Epidermal melanocyte (primary cell): ENCODE measurements at regions not wholly inside any gene's neighbourhood (a gene's known extent, or its start where the extent isn't known, plus 50 kb on each side); places are given as distances from the start of the nearest gene placed in this dataset.

Source experiments
- DNase-seq: peaks from one replicate; pipeline ENCODE4 v3.0.0; 2011; ENCODE audit warnings: low spot score; ENCODE audit not compliant: insufficient read length

DNA sequence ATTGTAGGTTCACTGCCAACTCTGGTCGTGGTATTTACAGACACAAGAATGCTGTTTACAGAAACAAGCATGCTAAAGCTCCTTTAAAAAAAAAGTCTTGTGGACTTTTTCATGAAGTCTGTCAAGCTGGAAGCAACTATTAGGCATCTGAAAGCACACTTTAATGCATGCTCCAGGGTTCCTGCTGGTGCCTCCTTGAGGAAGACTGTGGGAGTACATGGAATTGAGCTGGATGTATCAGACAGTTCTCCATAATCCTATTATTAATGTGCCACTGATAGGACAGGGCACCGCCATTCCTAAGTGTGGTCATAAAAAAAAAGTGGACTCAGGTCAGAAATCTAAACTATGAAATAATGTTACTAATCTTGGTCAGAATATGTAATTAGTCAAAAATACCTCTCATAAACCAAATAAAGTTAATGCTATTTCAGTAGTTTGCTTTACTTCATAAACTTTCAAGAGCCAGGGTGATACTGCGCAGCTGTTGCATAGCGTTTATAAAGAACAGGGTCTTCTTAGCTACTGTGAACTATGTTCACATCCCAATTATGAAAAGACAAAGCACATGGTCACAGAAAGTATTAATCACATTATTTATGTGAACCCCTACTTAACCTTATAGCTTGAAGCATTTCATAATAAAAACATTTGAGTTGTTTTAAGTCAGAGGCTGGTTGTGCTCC lies 390.8 kb upstream of the PTGER4 start:
- no peak for DNase-seq

- DNase-seq, result no peak
Measured at GRCh38 chr5:40284863-40285262, 394.9 kb upstream of the PTGER4 start.

- DNase-seq, result no peak
Measured at GRCh38 chr5:40278881-40279280, 400.8 kb upstream of the PTGER4 start.

GRCh38 chr5:40277161-40277906 lies 402.4 kb upstream of the PTGER4 start:
- DNase-seq, result no peak

DNA sequence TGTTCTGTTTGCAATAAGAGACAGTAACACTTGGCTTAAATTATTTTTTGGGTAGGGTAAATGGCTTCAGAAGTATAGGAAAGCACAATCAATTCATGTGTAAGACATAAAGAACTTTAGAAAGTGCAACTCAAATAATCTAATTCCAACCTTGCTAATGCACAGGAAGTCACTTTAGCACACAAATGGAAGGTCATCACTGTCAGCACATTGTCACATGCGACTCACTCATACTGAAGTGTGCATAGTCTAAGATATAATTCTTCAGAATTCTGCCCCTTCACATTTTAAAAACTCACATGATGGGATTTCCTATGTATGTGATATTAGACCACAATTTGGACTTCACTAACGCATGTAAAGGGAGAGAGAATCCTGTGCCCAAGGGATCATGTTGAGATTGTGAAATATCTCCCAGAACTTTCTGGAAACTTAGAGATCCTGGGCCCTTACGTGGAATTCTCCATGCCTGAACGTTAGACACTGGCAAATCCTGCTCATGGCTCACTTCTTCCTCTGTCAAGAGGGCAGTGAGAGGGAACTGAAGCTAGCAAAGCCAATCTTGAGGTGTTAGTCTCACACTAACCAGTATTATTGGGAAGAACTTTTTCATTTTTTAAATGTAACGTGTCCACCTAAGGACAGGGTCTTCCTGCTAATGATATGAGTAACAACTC lies 403.2 kb upstream of the PTGER4 start:
- DNase-seq, result no peak

GRCh38 chr5:40274568-40274967 lies 405.1 kb upstream of the PTGER4 start:
- no peak for DNase-seq

DNA sequence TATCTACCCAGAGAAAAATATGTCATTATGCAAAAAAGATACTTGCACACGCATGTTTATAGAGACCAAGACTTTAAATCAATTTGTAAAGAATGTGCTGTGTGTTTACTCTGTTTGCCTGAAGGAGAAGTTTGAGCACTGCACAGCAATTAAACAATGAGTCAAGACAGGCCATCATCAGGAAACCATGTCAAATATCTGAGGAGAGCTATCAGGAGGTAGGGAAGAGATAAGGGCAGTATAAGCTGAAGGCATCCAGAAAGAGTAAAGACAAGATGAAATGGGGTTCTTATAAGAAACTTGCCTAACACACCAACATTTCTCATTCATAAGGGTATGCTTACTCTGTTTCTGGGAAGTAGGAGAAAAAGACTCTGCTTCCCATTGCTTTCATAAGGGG lies 405.8 kb upstream of the PTGER4 start:
- DNase-seq, result no peak

DNA sequence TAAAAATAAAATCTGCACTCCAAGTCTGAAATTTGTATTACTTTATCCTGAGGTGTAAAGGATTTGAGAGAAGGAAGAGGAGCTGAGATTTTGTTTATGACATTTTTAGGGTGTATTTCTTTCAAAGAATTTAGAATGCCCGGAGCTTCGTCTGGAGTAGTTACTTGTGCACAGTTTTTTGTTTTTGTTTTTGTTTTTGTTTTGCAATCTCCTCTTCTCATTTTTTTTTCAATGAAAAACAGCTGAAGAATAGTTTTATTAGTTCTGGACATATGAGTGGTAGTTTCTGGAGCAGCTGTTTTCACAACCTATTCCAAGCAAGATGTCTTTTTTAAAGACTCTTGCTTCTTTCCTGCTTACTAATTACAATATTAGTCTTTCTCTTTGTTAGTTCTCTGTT lies 408.2 kb upstream of the PTGER4 start:
- DNase-seq, result no peak

DNA sequence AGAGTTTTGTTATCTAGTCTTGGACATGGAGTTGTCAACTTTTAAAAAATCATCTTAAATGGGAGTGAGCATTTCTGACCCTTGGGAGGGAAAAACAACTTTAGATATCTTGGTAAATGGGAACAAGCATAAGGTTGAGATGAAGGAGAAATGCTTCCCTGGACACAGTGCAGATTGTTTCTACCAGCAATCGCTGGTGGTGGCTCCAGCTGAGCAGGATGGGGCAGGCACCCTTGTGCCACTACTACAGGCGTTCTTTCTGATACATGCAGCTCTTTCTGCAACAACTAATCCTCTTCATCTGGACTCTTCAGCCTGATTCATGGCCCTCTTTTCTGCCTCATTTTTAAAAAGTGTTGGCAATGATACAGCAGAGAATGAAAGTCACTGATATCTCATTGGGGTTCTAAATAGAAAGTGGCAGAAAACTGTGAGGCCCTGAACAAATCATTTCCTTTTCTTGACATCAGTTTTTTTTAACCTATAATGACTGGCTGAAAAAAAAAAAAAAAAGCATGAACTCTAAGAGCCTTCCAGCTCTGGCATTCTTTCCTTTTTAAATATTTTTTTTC lies 409.4 kb upstream of the PTGER4 start:
- DNase-seq, result no peak

GRCh38 chr5:40268088-40268487 lies 411.6 kb upstream of the PTGER4 start:
- no peak for DNase-seq

- no peak for DNase-seq
Measured at GRCh38 chr5:40266952-40267351, 412.8 kb upstream of the PTGER4 start.

DNA sequence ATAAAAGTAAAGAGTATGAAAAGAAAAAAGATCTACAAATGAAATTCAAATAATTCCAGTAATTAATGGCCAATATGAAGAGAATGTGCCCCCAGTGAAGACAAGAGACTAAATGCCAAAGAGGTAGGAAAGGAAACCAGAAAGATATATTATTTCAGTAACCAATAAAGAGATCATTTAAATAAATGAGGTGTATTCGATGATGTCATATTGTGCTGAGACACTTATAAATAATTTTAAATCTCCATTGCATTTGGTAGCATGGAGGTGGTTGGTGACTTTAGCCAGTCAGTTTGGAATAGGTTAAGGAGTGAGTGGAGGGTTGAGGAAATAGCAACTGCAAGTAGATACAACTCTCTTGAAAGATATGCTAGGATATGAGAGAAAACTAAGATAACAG lies 417.7 kb upstream of the PTGER4 start:
- DNase-seq, result no peak

GRCh38 chr5:40260361-40260760 lies 419.4 kb upstream of the PTGER4 start:
- DNase-seq, result no peak

DNA sequence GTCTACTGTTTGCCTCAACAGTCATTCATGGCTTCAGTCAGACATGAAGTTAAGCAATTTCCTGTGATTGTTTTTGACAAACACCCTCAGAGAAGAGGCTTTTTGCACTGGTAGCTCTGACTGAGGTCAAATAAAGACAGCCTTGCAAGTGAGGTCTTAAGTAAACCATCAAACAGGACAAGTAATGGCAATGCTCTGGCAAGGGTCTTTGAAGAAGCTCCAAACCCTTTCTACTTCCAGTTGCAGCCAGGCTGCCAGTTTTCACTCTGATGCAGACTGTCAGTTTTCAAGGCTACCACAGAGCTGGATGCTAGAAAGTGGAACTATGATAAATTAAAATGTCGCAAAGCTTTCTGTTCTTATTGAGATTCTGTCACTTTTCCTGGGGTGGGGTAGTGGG lies 421.5 kb upstream of the PTGER4 start:
- DNase-seq, result no peak

GRCh38 chr5:40240671-40241070 lies 439.0 kb upstream of the PTGER4 start:
- DNase-seq, result no peak

DNA sequence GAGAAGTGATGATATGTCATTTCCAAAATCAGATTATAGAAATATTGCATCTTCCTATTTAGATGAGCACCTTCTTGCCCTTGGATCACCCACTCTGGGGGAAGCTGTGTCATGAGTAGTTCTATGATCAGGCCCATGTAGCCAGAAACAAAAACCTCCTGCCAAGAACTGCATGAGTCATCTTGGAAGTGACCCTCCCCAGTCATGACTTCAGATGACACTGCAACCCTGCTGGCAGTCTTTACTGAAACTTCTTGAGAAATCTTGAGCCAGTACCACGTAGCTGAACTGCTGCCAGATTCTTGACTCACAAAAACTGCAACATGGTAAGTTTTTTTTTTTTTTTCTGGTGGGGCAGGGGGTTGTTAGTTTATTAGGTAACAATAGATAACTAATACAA lies 439.6 kb upstream of the PTGER4 start:
- DNase-seq, result no peak

- DNase-seq, result no peak
Measured at GRCh38 chr5:40238066-40238745, 441.5 kb upstream of the PTGER4 start.

DNA sequence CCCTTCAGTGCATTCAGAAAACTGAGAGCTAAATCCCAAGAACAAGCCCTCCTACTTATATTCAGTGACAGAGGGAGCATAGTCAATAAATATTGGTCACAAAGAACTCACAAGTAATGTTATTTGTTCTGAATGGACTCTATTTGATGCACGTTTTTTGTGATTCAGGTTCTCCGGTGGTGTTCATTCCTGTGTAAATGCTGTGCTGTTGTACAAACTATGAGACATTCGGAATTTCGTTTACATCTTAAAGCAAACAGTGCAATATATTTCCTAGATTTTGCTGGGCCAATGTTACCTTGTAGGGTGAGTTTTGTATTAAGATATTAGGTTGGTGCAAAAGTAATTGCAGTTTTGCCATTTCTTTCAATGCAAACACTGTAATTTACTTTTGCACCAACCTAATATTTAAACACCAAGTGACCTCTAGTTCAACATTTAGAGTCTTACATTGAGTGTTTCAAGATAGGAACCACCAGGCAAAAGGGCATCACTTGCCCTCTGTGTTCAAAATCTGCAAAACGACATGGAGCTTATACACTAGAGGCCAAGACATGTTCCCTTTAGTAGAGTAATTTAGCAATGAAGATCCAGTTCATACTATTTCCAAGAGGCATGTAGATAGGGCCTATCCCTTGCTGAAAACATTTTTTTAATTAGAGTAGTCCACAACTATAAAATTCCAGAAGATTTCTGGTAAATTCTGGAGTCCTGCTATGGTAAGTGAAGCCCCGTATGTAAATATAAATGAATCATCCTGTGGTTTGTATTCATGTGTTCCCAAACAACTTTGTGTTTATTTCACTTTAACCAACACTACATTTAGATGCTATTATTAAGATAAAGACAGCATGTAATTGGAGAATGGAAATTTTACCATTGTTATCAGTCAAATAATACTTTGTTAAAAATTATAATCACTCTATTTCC lies 444.0 kb upstream of the PTGER4 start:
- no peak for DNase-seq

- no peak for DNase-seq
Measured at GRCh38 chr5:40233268-40233667, 446.4 kb upstream of the PTGER4 start.

DNA sequence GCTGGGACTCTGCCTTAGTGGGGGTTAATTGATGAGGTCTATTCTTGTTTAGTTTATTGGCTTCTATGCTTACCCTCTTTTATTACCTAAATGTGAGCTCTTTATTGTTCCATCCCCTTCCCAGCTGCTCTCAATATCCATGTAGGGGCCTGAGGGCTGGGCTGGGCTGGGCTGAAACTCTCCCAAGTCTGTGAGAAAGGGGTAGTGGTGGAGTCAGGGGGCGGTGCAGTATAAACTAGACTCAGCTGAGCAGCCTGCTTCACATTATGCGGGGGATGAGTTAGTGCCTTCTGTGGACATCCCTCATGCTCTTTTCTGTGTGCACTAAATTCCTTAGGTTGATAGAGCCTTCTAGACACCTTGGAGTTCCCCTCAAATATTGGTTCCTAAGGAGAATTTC lies 451.8 kb upstream of the PTGER4 start:
- no peak for DNase-seq

DNA sequence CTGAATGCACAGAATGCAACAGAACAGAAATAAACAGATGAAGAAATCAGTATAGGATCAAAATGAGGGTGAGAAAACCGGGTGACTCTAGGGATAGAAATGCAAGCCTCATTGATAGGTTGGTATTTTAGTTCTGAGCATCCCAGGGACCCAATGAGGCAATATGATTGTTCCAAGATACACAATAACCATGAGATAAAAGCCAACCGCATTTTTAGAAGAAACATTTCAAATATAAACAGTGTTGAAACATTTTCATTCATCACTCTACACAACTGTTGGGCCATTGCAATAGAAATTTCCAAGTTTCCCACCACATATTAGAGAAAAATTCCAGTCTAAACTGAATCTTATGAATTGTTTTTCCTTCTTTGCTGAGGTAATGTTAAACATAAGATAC lies 452.3 kb upstream of the PTGER4 start:
- no peak for DNase-seq
